OCI-LY7 (cell line): ENCODE measurements at regions not wholly inside any gene's neighbourhood (a gene's known extent, or its start where the extent isn't known, plus 50 kb on each side); places are given as distances from the start of the nearest gene placed in this dataset.

Source experiments
- BruUV-seq: library from RNA; stranded (reverse); fragments of 400-500 nt; replicated peaks from 2 replicates; lab custom pipeline; 2021; lab: Mats Ljungman, UMichigan
- CTCF ChIA-PET: fragments of 300-600 bp; sonication (Branson Sonifier 250); formaldehyde crosslinking; loops from one replicate; lab custom pipeline; 2022; ENCODE audit warnings: antibody characterized with exemption; ENCODE audit not compliant: unreplicated experiment; lab: Charles Lee
- POLR2A ChIA-PET: fragments of 300-600 bp; sonication (Branson Sonifier 250); formaldehyde crosslinking; loops from one replicate; lab custom pipeline; 2022; ENCODE audit warnings: antibody characterized with exemption; lab: Charles Lee
- DNase-seq: peaks from one replicate; pipeline ENCODE4 v3.0.0-alpha.2; 2015; ENCODE audit warnings: low spot score
- H2AFZ ChIP-seq: fragments of 200-600 bp; sonication (generic), shearing (Covaris generic); 2 replicates; pipeline ENCODE4 v1.6.1; 2014; ENCODE audit warnings: mild to moderate bottlenecking, antibody characterized with exemption, low read length, moderate library complexity
- H3K27ac ChIP-seq: fragments of 200-600 bp; sonication (generic); 2 replicates; pipeline ENCODE4 v1.5.1; 2014; ENCODE audit warnings: mixed run types, low read depth, mild to moderate bottlenecking, moderate library complexity, low read length, inconsistent platforms; ENCODE audit not compliant: poor library complexity, severe bottlenecking
- H3K36me3 ChIP-seq: fragments of 200-600 bp; sonication (generic); 2 replicates; pipeline ENCODE4 v1.6.1; 2014; ENCODE audit warnings: mild to moderate bottlenecking, antibody characterized with exemption, low read length, moderate library complexity, mixed read lengths; ENCODE audit not compliant: insufficient read depth
- H3K4me1 ChIP-seq: fragments of 200-600 bp; sonication (generic); 2 replicates; pipeline ENCODE4 v1.5.1; 2014; ENCODE audit warnings: mild to moderate bottlenecking, low read length; ENCODE audit not compliant: insufficient read depth, poor library complexity, severe bottlenecking
- H3K4me2 ChIP-seq: fragments of 200-600 bp; sonication (generic); 2 replicates; pipeline ENCODE4 v1.6.1; 2014; ENCODE audit warnings: mild to moderate bottlenecking, low read length
- H3K4me3 ChIP-seq: fragments of 200-600 bp; sonication (generic); 2 replicates; pipeline ENCODE4 v1.5.1; 2014; ENCODE audit warnings: mild to moderate bottlenecking, low read depth, low read length; ENCODE audit not compliant: poor library complexity, severe bottlenecking
- H3K79me2 ChIP-seq: fragments of 200-600 bp; sonication (generic); 2 replicates; pipeline ENCODE4 v1.6.1; 2016; ENCODE audit warnings: low read depth, mild to moderate bottlenecking, low read length, moderate library complexity, mixed read lengths; ENCODE audit not compliant: insufficient read depth
- H3K9me2 ChIP-seq: fragments of 200-600 bp; sonication (generic); 2 replicates; pipeline ENCODE4 v1.6.1; 2016; ENCODE audit warnings: mild to moderate bottlenecking, low read length, mixed read lengths; ENCODE audit not compliant: insufficient read depth
- H3K9me3 ChIP-seq: fragments of 200-600 bp; sonication (generic); 2 replicates; pipeline ENCODE4 v1.6.1; 2014; ENCODE audit warnings: mild to moderate bottlenecking, mixed run types, low read length, mixed read lengths
- H4K20me1 ChIP-seq: fragments of 200-600 bp; sonication (generic); 2 replicates; pipeline ENCODE4 v1.6.1; 2014; ENCODE audit warnings: mild to moderate bottlenecking, antibody characterized with exemption, low read length, moderate library complexity, mixed read lengths; ENCODE audit not compliant: insufficient read depth
- CTCF ChIP-seq: fragments of 200-600 bp; sonication (generic); conservative IDR thresholded peaks from 2 replicates; pipeline ENCODE4 v1.5.1; 2014; ENCODE audit warnings: mild to moderate bottlenecking, antibody characterized with exemption, low read length, moderate library complexity, mixed read lengths
- EZH2phosphoT487 ChIP-seq: fragments of 200-600 bp; sonication (generic); IDR thresholded peaks from 2 replicates; pipeline ENCODE4 v1.6.1; 2018; ENCODE audit warnings: low read depth, borderline replicate concordance, mild to moderate bottlenecking, mixed run types, antibody characterized with exemption, low read length, moderate library complexity, mixed read lengths
- intact Hi-C: fragments of 100-400 bp; cut with micrococcal nuclease; formaldehyde crosslinking; loops from one replicate; pipeline ENCODE4 v1.10.0; 2022; ENCODE audit not compliant: unreplicated experiment

DNA sequence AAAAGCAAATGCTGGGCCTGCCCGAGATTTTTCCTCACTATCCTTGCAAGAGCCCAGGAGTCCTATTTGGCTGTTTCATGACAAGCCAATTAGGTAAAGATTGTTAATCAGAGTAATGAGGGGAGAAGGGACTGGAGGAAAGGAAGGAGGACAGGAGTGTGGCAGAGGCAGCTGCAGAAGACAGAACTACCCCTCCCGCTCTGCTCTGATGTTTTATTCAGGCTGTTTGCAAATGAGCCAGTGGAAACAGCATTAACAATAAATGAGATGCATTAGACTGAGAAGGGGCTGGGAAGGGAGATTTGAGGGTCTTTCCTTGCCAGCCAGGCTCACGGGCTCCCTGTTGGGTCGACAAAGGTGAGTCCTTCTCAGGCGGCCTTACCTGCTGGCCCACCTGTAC is 421.0 kb upstream of the CCDC196 start:
- H3K4me1 ChIP-seq, result no peaks in the 10 kb centered on the region
- POLR2A ChIA-PET, result no interaction called here
- no peaks in the 10 kb centered on the region for H3K9me3 ChIP-seq
- no peaks in the 10 kb centered on the region for H3K79me2 ChIP-seq
- no peaks in the 10 kb centered on the region for H3K9me2 ChIP-seq
- H3K4me2 ChIP-seq, result no peak overlapping the region
- H3K27ac ChIP-seq, result no peak overlapping the region
- no peak overlapping the region for H2AFZ ChIP-seq
- H3K36me3 ChIP-seq, result no peaks in the 10 kb centered on the region
- intact Hi-C loops, result no loop called here
- no peak for DNase-seq
- BruUV-seq, result no TSS peak
- H4K20me1 ChIP-seq, result no peaks in the 10 kb centered on the region
- no peak overlapping the region for H3K4me3 ChIP-seq
- TF ChIP-seq EZH2phosphoT487, result no peak
- TF ChIP-seq CTCF, result no peak
- CTCF ChIA-PET, result no interaction called here

- POLR2A ChIA-PET, result no interaction called here
- Histone ChIP-seq H3K9me3 (no peaks in the 10 kb centered on the region), H3K4me3 (no peak overlapping the region), H3K4me2 (no peak overlapping the region), H3K79me2 (no peaks in the 10 kb centered on the region), H3K27ac (no peak overlapping the region), H3K9me2 (no peaks in the 10 kb centered on the region), H4K20me1 (no peaks in the 10 kb centered on the region), H3K4me1 (no peaks in the 10 kb centered on the region), H2AFZ (no peak overlapping the region), H3K36me3 (no peaks in the 10 kb centered on the region)
- CTCF ChIA-PET, result no interaction called here
- no peak for DNase-seq
- TF ChIP-seq CTCF (no peak), EZH2phosphoT487 (no peak)
- intact Hi-C loops, result no loop called here
- BruUV-seq, result no TSS peak
Measured at GRCh38 chr14:66066981-66067776, 419.0 kb upstream of the CCDC196 start.

- H3K4me1 ChIP-seq, result no peaks in the 10 kb centered on the region
- no peak overlapping the region for H3K27ac ChIP-seq
- no peaks in the 10 kb centered on the region for H3K36me3 ChIP-seq
- intact Hi-C loops, result no loop called here
- BruUV-seq, result no TSS peak
- ChIA-PET POLR2A (no interaction called here), CTCF (no interaction called here)
- no peak overlapping the region for H3K4me2 ChIP-seq
- H2AFZ ChIP-seq, result no peak overlapping the region
- no peaks in the 10 kb centered on the region for H3K79me2 ChIP-seq
- H4K20me1 ChIP-seq, result no peaks in the 10 kb centered on the region
- no peaks in the 10 kb centered on the region for H3K9me2 ChIP-seq
- no peak for TF ChIP-seq EZH2phosphoT487
- TF ChIP-seq CTCF, result no peak
- DNase-seq, result no peak
- H3K4me3 ChIP-seq, result no peak overlapping the region
- H3K9me3 ChIP-seq, result no peaks in the 10 kb centered on the region
Measured at GRCh38 chr14:66069036-66069435, 417.1 kb upstream of the CCDC196 start.
